ENCODE measurements at regions not wholly inside any gene's neighbourhood (a gene's known extent, or its start where the extent isn't known, plus 50 kb on each side); places are given as distances from the start of the nearest gene placed in this dataset.
"Not testable (repeated sequence)": the region's sequence is repeated elsewhere in the genome, so short reads cannot be mapped to it uniquely, and the experiment has no call there.

- DNase-seq (ENCODE audit: low read depth), result peak; percentile 93
- H3K4me3 ChIP-seq (ENCODE audit: low read depth, low read length), result peak overlapping the region; percentile 58
- TF ChIP-seq CTCF (IDR thresholded peaks at IDR 0.05; ENCODE audit: insufficient read depth, low read depth, low read length, missing control alignments), result peak; percentile 71
Measured at GRCh38 chrX:55160685-55161552, 59.2 kb upstream of the PAGE5 start.

- H3K4me3 ChIP-seq (ENCODE audit: low read depth, low read length), result peak overlapping the region; percentile 58
- DNase-seq (ENCODE audit: low read depth), result no peak
- no peak for TF ChIP-seq CTCF (IDR thresholded peaks at IDR 0.05; ENCODE audit: insufficient read depth, low read depth, low read length, missing control alignments)
Measured at GRCh38 chrX:55161581-55161980, 58.6 kb upstream of the PAGE5 start.

- TF ChIP-seq CTCF (IDR thresholded peaks at IDR 0.05; ENCODE audit: insufficient read depth, low read depth, low read length, missing control alignments), result no peak
- DNase-seq (ENCODE audit: low read depth), result no peak
- H3K4me3 ChIP-seq (ENCODE audit: low read depth, low read length), result no peak overlapping the region
Measured at GRCh38 chrX:55163171-55163570, 57.0 kb upstream of the PAGE5 start.

GRCh38 chrX:55165026-55165425 is 55.1 kb upstream of the PAGE5 start:
- not testable (repeated sequence) for DNase-seq (ENCODE audit: low read depth)

GRCh38 chrX:55167124-55167803 is 52.9 kb upstream of the PAGE5 start:
- H3K4me3 ChIP-seq (ENCODE audit: low read depth, low read length), result no peak overlapping the region
- no peak for DNase-seq (ENCODE audit: low read depth)
- TF ChIP-seq CTCF (IDR thresholded peaks at IDR 0.05; ENCODE audit: insufficient read depth, low read depth, low read length, missing control alignments), result no peak

More at GRCh38 chrX:55165026-55165425, 55.1 kb upstream of the PAGE5 start:
- not testable (repeated sequence) for H3K4me3 ChIP-seq (ENCODE audit: low read depth, low read length)

- TF ChIP-seq CTCF (IDR thresholded peaks at IDR 0.05; ENCODE audit: insufficient read depth, low read depth, low read length, missing control alignments), result no peak
- H3K4me3 ChIP-seq (ENCODE audit: low read depth, low read length), result no peak overlapping the region
- no peak for DNase-seq (ENCODE audit: low read depth)
Measured at GRCh38 chrX:55167901-55168300, 52.2 kb upstream of the PAGE5 start.

- H3K4me3 ChIP-seq (ENCODE audit: low read depth, low read length), result no peak overlapping the region
- TF ChIP-seq CTCF (IDR thresholded peaks at IDR 0.05; ENCODE audit: insufficient read depth, low read depth, low read length, missing control alignments), result no peak
- no peak for DNase-seq (ENCODE audit: low read depth)
Measured at GRCh38 chrX:55169782-55170181, 50.4 kb upstream of the PAGE5 start.

Measured in GM12865 (cell line).